A549 (cell line): ENCODE measurements at regions not wholly inside any gene's neighbourhood (a gene's known extent, or its start where the extent isn't known, plus 50 kb on each side); places are given as distances from the start of the nearest gene placed in this dataset.

Experiments
- ATAC-seq, 2 experiments: fragments of 200-7000 bp in 1 of 2; fragments of >200 bp in 1 of 2; cut with Nextera tagmentation in 1 of 2; cut with Tn5 transposase in 1 of 2; 3 replicates each; pipeline versions ENCODE4 v1.8.0 to v1.9.1; 2018 to 2020; ENCODE audit warnings: mild to moderate bottlenecking in 1 of 2, moderate library complexity in 1 of 2
- CTCF ChIA-PET: fragments of 300-600 bp; sonication (Branson Sonifier 250); formaldehyde crosslinking; extraction: SDS; loops from one replicate; lab custom pipeline; 2021; ENCODE audit warnings: antibody characterized with exemption, inconsistent platforms; lab: Yijun Ruan, JAX
- POLR2A ChIA-PET: fragments of 350-600 bp; formaldehyde crosslinking; extraction: SDS; loops from one replicate; lab custom pipeline; 2021; ENCODE audit warnings: antibody characterized with exemption, inconsistent platforms; lab: Yijun Ruan, JAX
- DNase-seq, 2 experiments: peaks; one replicate each; pipeline versions ENCODE4 v3.0.0 to v3.0.0-alpha.2; 2011 to 2016; ENCODE audit warnings: low read depth in 1 of 2, low spot score in 1 of 2
- FAIRE-seq: peaks from 2 replicates; lab custom pipeline; 2011; peaks lifted over from hg19 to GRCh38; lab: Jason Lieb, UNC
- H3K27ac ChIP-seq, 2 experiments: fragments of >200 bp; sonication (Bioruptor Twin); formaldehyde crosslinking; 3 replicates each; pipeline ENCODE4 v1.5.1; 2016 to 2017
- H3K4me1 ChIP-seq: fragments of >200 bp; sonication (Bioruptor Twin); formaldehyde crosslinking; 3 replicates; pipeline ENCODE4 v1.6.1; 2016
- H3K4me2 ChIP-seq: fragments of >200 bp; sonication (Bioruptor Twin); formaldehyde crosslinking; 3 replicates; pipeline ENCODE4 v1.6.1; 2016
- H3K4me3 ChIP-seq: fragments of >200 bp; sonication (Bioruptor Twin); formaldehyde crosslinking; 3 replicates; pipeline ENCODE4 v1.5.1; 2016
- H3K9me3 ChIP-seq: fragments of >200 bp; sonication (Bioruptor Twin); formaldehyde crosslinking; 3 replicates; pipeline ENCODE4 v1.6.1; 2016
- BCL3 ChIP-seq: fragments of >200 bp; sonication (Bioruptor Twin); formaldehyde crosslinking; IDR thresholded peaks from 3 replicates; pipeline ENCODE4 v1.6.1; 2016
- CBX2 ChIP-seq: fragments of 200-600 bp; sonication (generic); IDR thresholded peaks from 2 replicates; pipeline ENCODE4 v1.6.1; 2016; ENCODE audit warnings: low read depth, mild to moderate bottlenecking, borderline replicate concordance
- CEBPB ChIP-seq, 2 experiments: fragments of >200 bp in 1 of 2; sonication (Bioruptor Twin) in 1 of 2; formaldehyde crosslinking in 1 of 2; IDR thresholded peaks; 2 replicates each; pipeline ENCODE4 v1.6.1; 2012 to 2016
- CHD2 ChIP-seq: fragments of 150-350 bp; IDR thresholded peaks from 2 replicates; pipeline ENCODE4 v1.6.1; 2014; ENCODE audit warnings: low read length; ENCODE audit not compliant: partially characterized antibody
- CHD4 ChIP-seq: fragments of 200-600 bp; sonication (generic); IDR thresholded peaks from 2 replicates; pipeline ENCODE4 v1.6.1; 2016; ENCODE audit warnings: antibody characterized with exemption, mild to moderate bottlenecking, borderline replicate concordance
- E2F6 ChIP-seq: IDR thresholded peaks from 2 replicates; pipeline ENCODE4 v1.6.1; 2012; ENCODE audit warnings: low read depth, borderline replicate concordance
- EHMT2 ChIP-seq: fragments of 200-600 bp; sonication (generic); IDR thresholded peaks from 2 replicates; pipeline ENCODE4 v1.6.1; 2016; ENCODE audit warnings: antibody characterized with exemption, low read depth, mild to moderate bottlenecking, moderate library complexity
- EP300 ChIP-seq, 2 experiments: fragments of >200 bp; sonication (Bioruptor Twin); formaldehyde crosslinking; IDR thresholded peaks; 2 replicates in 1 of 2; 3 replicates in 1 of 2; pipeline ENCODE4 v1.6.1; 2016 to 2017
- FOSB ChIP-seq: fragments of 250-450 bp; sonication (Bioruptor Pico); IDR thresholded peaks from 2 replicates; pipeline ENCODE4 v1.5.0; 2020; ENCODE audit warnings: mild to moderate bottlenecking, moderate library complexity
- GATA3 ChIP-seq: IDR thresholded peaks from 2 replicates; pipeline ENCODE4 v1.6.1; 2012; ENCODE audit warnings: borderline replicate concordance
- HDAC2 ChIP-seq: fragments of 200-600 bp; sonication (generic); IDR thresholded peaks from 2 replicates; pipeline ENCODE4 v1.6.1; 2016
- HES2 ChIP-seq: fragments of >200 bp; sonication (Bioruptor Twin); formaldehyde crosslinking; IDR thresholded peaks from 2 replicates; pipeline ENCODE4 v1.6.1; 2016
- HEYL ChIP-seq: fragments of 250-450 bp; sonication (Bioruptor Pico); IDR thresholded peaks from 2 replicates; pipeline ENCODE4 v1.8.0; 2021; ENCODE audit warnings: mild to moderate bottlenecking, moderate library complexity
- HOXA7 ChIP-seq: fragments of 250-450 bp; sonication (Bioruptor Pico); IDR thresholded peaks from 2 replicates; pipeline ENCODE4 v1.5.0; 2020; ENCODE audit warnings: mild to moderate bottlenecking, moderate library complexity
- HOXB13 ChIP-seq: fragments of 250-450 bp; sonication (Bioruptor Pico); IDR thresholded peaks from 2 replicates; pipeline ENCODE4 v1.5.0; 2020; ENCODE audit warnings: low read depth, mild to moderate bottlenecking, moderate library complexity
- HOXB5 ChIP-seq: fragments of 250-450 bp; sonication (Bioruptor Pico); IDR thresholded peaks from 2 replicates; pipeline ENCODE4 v1.5.0; 2020; ENCODE audit warnings: mild to moderate bottlenecking, moderate library complexity
- JUNB ChIP-seq: fragments of >200 bp; sonication (Bioruptor Twin); formaldehyde crosslinking; IDR thresholded peaks from 2 replicates; pipeline ENCODE4 v1.6.1; 2016
- KDM1A ChIP-seq: fragments of 200-600 bp; sonication (generic); IDR thresholded peaks from 2 replicates; pipeline ENCODE4 v1.6.1; 2016; ENCODE audit warnings: low read depth, mild to moderate bottlenecking
- KDM5A ChIP-seq: fragments of 200-600 bp; sonication (generic); IDR thresholded peaks from 2 replicates; pipeline ENCODE4 v1.6.1; 2016; ENCODE audit warnings: antibody characterized with exemption, mild to moderate bottlenecking
- MAX ChIP-seq: IDR thresholded peaks from 2 replicates; pipeline ENCODE4 v1.6.1; 2012
- MAZ ChIP-seq: fragments of 150-350 bp; IDR thresholded peaks from 2 replicates; pipeline ENCODE4 v1.6.1; 2014; ENCODE audit warnings: antibody characterized with exemption, low read depth, low read length, borderline replicate concordance
- NFE2L2 ChIP-seq: fragments of 150-350 bp; conservative IDR thresholded peaks from 2 replicates; pipeline ENCODE4 v1.6.1; 2014; ENCODE audit warnings: low read length
- RAD21 ChIP-seq, 2 experiments: fragments of >200 bp in 1 of 2; sonication (Bioruptor Twin) in 1 of 2; formaldehyde crosslinking in 1 of 2; IDR thresholded peaks in 1 of 2; conservative IDR thresholded peaks in 1 of 2; 2 replicates in 1 of 2; 3 replicates in 1 of 2; pipeline ENCODE4 v1.6.1; 2012 to 2018; ENCODE audit warnings: inconsistent platforms in 1 of 2
- RARB ChIP-seq: fragments of 250-450 bp; sonication (Bioruptor Pico); IDR thresholded peaks from 2 replicates; pipeline ENCODE4 v1.8.0; 2021; ENCODE audit warnings: mild to moderate bottlenecking, moderate library complexity
- RCOR1 ChIP-seq: fragments of 150-350 bp; IDR thresholded peaks from 2 replicates; pipeline ENCODE4 v1.6.1; 2014; ENCODE audit warnings: antibody characterized with exemption, low read length, low read depth
- RFX5 ChIP-seq: fragments of 450-650 bp; IDR thresholded peaks from 2 replicates; pipeline ENCODE4 v1.7.1; 2014; ENCODE audit warnings: antibody characterized with exemption, mild to moderate bottlenecking, moderate library complexity
- SMC3 ChIP-seq: fragments of >200 bp; sonication (Bioruptor Twin); formaldehyde crosslinking; IDR thresholded peaks from 3 replicates; pipeline ENCODE4 v1.6.1; 2018; ENCODE audit warnings: inconsistent platforms
- TFCP2L1 ChIP-seq: fragments of 250-450 bp; sonication (Bioruptor Pico); IDR thresholded peaks from 2 replicates; pipeline ENCODE4 v1.5.0; 2021; ENCODE audit warnings: mild to moderate bottlenecking
- TP53 ChIP-seq: fragments of 250-450 bp; sonication (Bioruptor Pico); IDR thresholded peaks from 2 replicates; pipeline ENCODE4 v1.5.0; 2021; ENCODE audit warnings: mild to moderate bottlenecking, moderate library complexity
- ZC3H11A ChIP-seq: fragments of 450-650 bp; IDR thresholded peaks from 2 replicates; pipeline ENCODE4 v1.6.1; 2014; ENCODE audit warnings: antibody characterized with exemption, mild to moderate bottlenecking
- ZFP36 ChIP-seq: fragments of 450-650 bp; IDR thresholded peaks from 2 replicates; pipeline ENCODE4 v1.6.1; 2014; ENCODE audit warnings: borderline replicate concordance; ENCODE audit not compliant: partially characterized antibody
- ZNF302 ChIP-seq: fragments of 250-450 bp; sonication (Bioruptor Pico); IDR thresholded peaks from 2 replicates; pipeline ENCODE4 v1.9.0; 2021; ENCODE audit warnings: inconsistent platforms, mild to moderate bottlenecking, moderate library complexity
- WGBS: methylation state at CpG from one replicate; pipeline ENCODE4 v1.1.6; 2017; ENCODE audit errors: missing lambda C conversion rate; 5-methylcytosine and 5-hydroxymethylcytosine counted together

- no peak for TF ChIP-seq MAX
- TF ChIP-seq, all 56 proteins: peak for 0
Observed at GRCh38 chr13:48866249-48866648, 109.5 kb upstream of the FNDC3A start (continued).

- Histone ChIP-seq H3K4me2 (no peak overlapping the region), H3K4me1 (no peaks in the 10 kb centered on the region), H3K9me3 (no peaks in the 10 kb centered on the region), H3K27ac (no peak overlapping the region), H3K4me3 (no peak overlapping the region)
- ATAC-seq (no peak), FAIRE-seq (no peak), DNase-seq (no peak)
- TF ChIP-seq CEBPB (IDR thresholded peaks at IDR 0.05) = no peak
- TF ChIP-seq HES2 = no peak
- TF ChIP-seq HDAC2 = no peak
- no peak for TF ChIP-seq JUNB
- TF ChIP-seq CHD4 = no peak
- TF ChIP-seq CBX2 = no peak
- TF ChIP-seq CHD2 = no peak
- TF ChIP-seq EP300 (IDR thresholded peaks at IDR 0.05) = no peak
- no peak for TF ChIP-seq HEYL (CRISPR knock-in tag)
- TF ChIP-seq TFCP2L1 (CRISPR knock-in tag) = no peak
- no peak for TF ChIP-seq GATA3
- TF ChIP-seq MAZ = no peak
- TF ChIP-seq EHMT2 = no peak
- no peak for TF ChIP-seq BCL3
- TF ChIP-seq TP53 (CRISPR knock-in tag) = no peak
- no peak for TF ChIP-seq RARB (CRISPR knock-in tag)
- no peak for TF ChIP-seq E2F6
- TF ChIP-seq KDM5A = no peak
- no peak for TF ChIP-seq KDM1A
- ChIA-PET CTCF (interaction anchor here (0.6 kb wide), 1 partner anchor 983 kb away, joined by 4 read pairs; no protein-coding TSS in a partner anchor), POLR2A (no interaction called here)
- WGBS = 52% methylated on average over 1 of the region's 1 CpG
Observed at GRCh38 chr13:48873081-48873480, 102.6 kb upstream of the FNDC3A start.

GRCh38 chr13:48873587-48873986, 102.1 kb upstream of the FNDC3A start:
- TF ChIP-seq HOXB13 (no peak), HOXA7 (no peak), NFE2L2 (no peak), RFX5 (no peak), RARB (CRISPR knock-in tag) (no peak), ZC3H11A (no peak), FOSB (CRISPR knock-in tag) (no peak), E2F6 (no peak), SMC3 (no peak), HOXB5 (CRISPR knock-in tag) (no peak), RAD21 (conservative IDR thresholded peaks at IDR 0.05 in 1 of 2, IDR thresholded peaks at IDR 0.05 in 1 of 2) (no peak), ZFP36 (no peak), GATA3 (no peak), CHD4 (no peak), RCOR1 (no peak), ZNF302 (CRISPR knock-in tag) (no peak)
- ATAC-seq = peak in 1 of 2 experiments; percentile 37; a peak in 1 of 6 replicates
- 67% methylated on average over 2 of the region's 2 CpGs for WGBS
- DNase-seq = peak in 1 of 2 experiments; percentile 4
- no peak for FAIRE-seq
- H3K4me1 ChIP-seq = no peaks in the 10 kb centered on the region
- ChIA-PET POLR2A (no interaction called here), CTCF (interaction anchor here (0.6 kb wide), 1 partner anchor 983 kb away, joined by 4 read pairs; no protein-coding TSS in a partner anchor)
- H3K4me2 ChIP-seq = no peak overlapping the region
- H3K27ac ChIP-seq = no peak overlapping the region
- no peaks in the 10 kb centered on the region for H3K9me3 ChIP-seq
- no peak overlapping the region for H3K4me3 ChIP-seq
